Neutrophil (primary cell): ENCODE measurements at regions not wholly inside any gene's neighbourhood (a gene's known extent, or its start where the extent isn't known, plus 50 kb on each side); places are given as distances from the start of the nearest gene placed in this dataset.

Experiments
- H3K27ac ChIP-seq: fragments of 200-600 bp; sonication (generic); 2 replicates; pipeline ENCODE4 v1.5.1; 2016; ENCODE audit warnings: mild to moderate bottlenecking, moderate library complexity
- H3K27me3 ChIP-seq: fragments of 200-600 bp; sonication (generic); 2 replicates; pipeline ENCODE4 v1.6.0; 2016; ENCODE audit warnings: mild to moderate bottlenecking
- H3K36me3 ChIP-seq: fragments of 200-600 bp; sonication (generic); 2 replicates; pipeline ENCODE4 v1.5.1; 2017
- H3K4me1 ChIP-seq, 2 experiments: fragments of 200-600 bp in 1 of 2; sonication (generic) in 1 of 2; 1 replicate in 1 of 2; 2 replicates in 1 of 2; pipeline versions ENCODE4 v1.5.1 to v1.6.1; 2013 to 2016; ENCODE audit warnings: low read depth in 1 of 2, low read length in 1 of 2, mild to moderate bottlenecking in 1 of 2, moderate library complexity in 1 of 2; ENCODE audit not compliant: control insufficient read depth in 1 of 2, insufficient read depth in 1 of 2
- H3K4me3 ChIP-seq, 2 experiments: fragments of 200-600 bp in 1 of 2; sonication (generic) in 1 of 2; 1 replicate in 1 of 2; 2 replicates in 1 of 2; pipeline ENCODE4 v1.5.1; 2013 to 2016; ENCODE audit warnings: low read depth in 1 of 2, low read length in 1 of 2, mild to moderate bottlenecking in 1 of 2, moderate library complexity in 1 of 2
- H3K9me3 ChIP-seq: fragments of 200-600 bp; sonication (generic); 2 replicates; pipeline ENCODE4 v1.5.1; 2016
- CTCF ChIP-seq: fragments of 200-600 bp; sonication (generic); IDR thresholded peaks from 2 replicates; pipeline ENCODE4 v1.5.1; 2016; ENCODE audit warnings: antibody characterized with exemption

GRCh38 chr1:5559078-5559477 is 433.1 kb downstream of the NPHP4 start:
- no peak overlapping the region for H3K27ac ChIP-seq
- no peak overlapping the region for H3K4me3 ChIP-seq
- H3K27me3 ChIP-seq, result no peaks in the 10 kb centered on the region
- H3K9me3 ChIP-seq, result no peaks in the 10 kb centered on the region
- no peak for TF ChIP-seq CTCF
- no peaks in the 10 kb centered on the region for H3K36me3 ChIP-seq
- no peaks in the 10 kb centered on the region for H3K4me1 ChIP-seq

GRCh38 chr1:5555853-5556252 is 436.4 kb downstream of the NPHP4 start:
- Histone ChIP-seq H3K4me3 (no peak overlapping the region), H3K36me3 (no peaks in the 10 kb centered on the region), H3K27ac (no peak overlapping the region), H3K4me1 (no peaks in the 10 kb centered on the region), H3K27me3 (no peaks in the 10 kb centered on the region), H3K9me3 (no peaks in the 10 kb centered on the region)
- no peak for TF ChIP-seq CTCF

- Histone ChIP-seq H3K27ac (no peak overlapping the region), H3K9me3 (no peaks in the 10 kb centered on the region), H3K4me3 (no peak overlapping the region), H3K4me1 (no peaks in the 10 kb centered on the region), H3K27me3 (no peaks in the 10 kb centered on the region), H3K36me3 (no peaks in the 10 kb centered on the region)
- no peak for TF ChIP-seq CTCF
These were observed 437.4 kb downstream of the NPHP4 start for GRCh38 chr1:5554784-5555183.

- Histone ChIP-seq H3K9me3 (no peaks in the 10 kb centered on the region), H3K27me3 (no peaks in the 10 kb centered on the region)
- no peak for TF ChIP-seq CTCF
These were observed 438.1 kb downstream of the NPHP4 start for GRCh38 chr1:5554111-5554510.

GRCh38 chr1:5552787-5553484 is 439.3 kb downstream of the NPHP4 start:
- H3K27ac ChIP-seq, result no peak overlapping the region
- TF ChIP-seq CTCF, result no peak
- no peaks in the 10 kb centered on the region for H3K27me3 ChIP-seq
- no peaks in the 10 kb centered on the region for H3K4me1 ChIP-seq
- H3K4me3 ChIP-seq, result no peak overlapping the region
- H3K36me3 ChIP-seq, result no peaks in the 10 kb centered on the region
- H3K9me3 ChIP-seq, result no peaks in the 10 kb centered on the region

More at GRCh38 chr1:5554111-5554510, 438.1 kb downstream of the NPHP4 start:
- H3K4me3 ChIP-seq, result no peak overlapping the region
- H3K36me3 ChIP-seq, result no peaks in the 10 kb centered on the region
- H3K4me1 ChIP-seq, result no peaks in the 10 kb centered on the region
- no peak overlapping the region for H3K27ac ChIP-seq
